Ecto neural progenitor cell (in vitro differentiated cells): ENCODE measurements at regions not wholly inside any gene's neighbourhood (a gene's known extent, or its start where the extent isn't known, plus 50 kb on each side); places are given as distances from the start of the nearest gene placed in this dataset.
A peak's percentile ranks its signal among the peaks of the same experiment; 100 is the strongest.
"Not testable (repeated sequence)": the region's sequence is repeated elsewhere in the genome, so short reads cannot be mapped to it uniquely, and the experiment has no call there.

ENCODE experiments used
- DNase-seq: peaks from one replicate; pipeline ENCODE4 v3.0.0-alpha.2; 2018; ENCODE audit warnings: low spot score

DNA sequence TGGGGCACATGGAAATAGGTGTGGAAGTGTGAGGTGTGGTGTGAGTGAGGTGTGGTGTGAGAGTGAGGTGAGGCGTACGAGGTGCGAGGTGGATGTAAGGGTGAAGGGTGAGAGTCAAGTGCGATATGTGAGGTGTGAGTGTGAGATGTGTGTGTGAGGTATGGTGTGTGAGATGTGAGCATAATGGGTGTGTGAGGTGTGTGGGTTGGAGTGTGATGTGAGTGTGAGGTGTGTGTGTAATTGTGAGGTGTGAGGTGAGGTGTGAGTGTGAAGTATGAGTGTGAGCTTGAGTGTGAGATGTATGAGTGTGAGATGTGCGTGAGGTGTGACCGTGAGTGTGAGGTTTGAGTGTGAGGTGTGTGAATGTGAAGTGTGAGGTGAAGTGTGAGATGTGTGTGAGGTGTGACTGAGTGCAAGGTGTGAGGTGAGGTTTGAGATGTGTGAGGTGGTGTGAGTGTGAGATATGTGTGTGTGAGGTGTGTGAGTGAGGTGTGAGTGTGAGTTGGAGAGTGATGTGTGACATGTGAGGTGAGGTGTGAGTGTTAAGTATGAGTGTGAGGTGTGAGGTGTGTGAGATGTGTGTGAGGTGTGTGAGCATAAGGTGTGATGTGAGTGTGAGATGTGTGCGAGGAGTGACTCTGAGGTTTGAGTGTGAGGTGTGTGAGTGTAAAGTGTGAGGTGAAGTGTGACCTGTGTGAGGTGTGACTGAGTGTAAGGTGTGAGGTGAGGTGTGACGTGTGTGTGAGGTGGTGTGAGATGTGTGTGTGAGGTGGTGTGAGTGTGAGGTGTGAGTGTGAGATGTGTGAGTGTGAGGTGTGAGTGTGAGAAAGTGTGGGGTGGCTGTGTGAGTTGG, 354.0 kb downstream of the FOXL1 start:
- no peak for DNase-seq

GRCh38 chr16:86934581-86935375, 356.4 kb downstream of the FOXL1 start:
- no peak for DNase-seq

GRCh38 chr16:86939609-86940008, 361.3 kb downstream of the FOXL1 start:
- DNase-seq, result no peak

DNA sequence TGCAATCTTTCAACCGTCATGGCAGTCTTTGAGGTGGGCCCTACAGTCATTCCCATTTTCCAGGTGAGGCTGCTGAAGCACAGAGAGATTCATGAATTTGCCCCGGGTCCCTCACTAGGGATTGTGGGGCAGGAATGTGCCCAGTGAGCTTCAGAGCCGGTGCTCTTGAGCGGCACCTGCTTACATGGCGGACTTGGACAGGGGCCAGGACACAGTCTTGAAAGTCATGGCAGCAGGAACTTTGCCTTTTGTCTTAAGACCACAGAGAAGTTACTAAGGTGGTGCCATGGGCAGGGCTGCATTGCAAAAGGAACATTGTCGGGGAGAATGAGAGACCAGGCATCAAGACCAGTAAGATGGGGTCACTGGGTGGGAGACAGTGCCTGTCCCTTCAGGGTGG, 363.4 kb downstream of the FOXL1 start:
- DNase-seq, result no peak

DNA sequence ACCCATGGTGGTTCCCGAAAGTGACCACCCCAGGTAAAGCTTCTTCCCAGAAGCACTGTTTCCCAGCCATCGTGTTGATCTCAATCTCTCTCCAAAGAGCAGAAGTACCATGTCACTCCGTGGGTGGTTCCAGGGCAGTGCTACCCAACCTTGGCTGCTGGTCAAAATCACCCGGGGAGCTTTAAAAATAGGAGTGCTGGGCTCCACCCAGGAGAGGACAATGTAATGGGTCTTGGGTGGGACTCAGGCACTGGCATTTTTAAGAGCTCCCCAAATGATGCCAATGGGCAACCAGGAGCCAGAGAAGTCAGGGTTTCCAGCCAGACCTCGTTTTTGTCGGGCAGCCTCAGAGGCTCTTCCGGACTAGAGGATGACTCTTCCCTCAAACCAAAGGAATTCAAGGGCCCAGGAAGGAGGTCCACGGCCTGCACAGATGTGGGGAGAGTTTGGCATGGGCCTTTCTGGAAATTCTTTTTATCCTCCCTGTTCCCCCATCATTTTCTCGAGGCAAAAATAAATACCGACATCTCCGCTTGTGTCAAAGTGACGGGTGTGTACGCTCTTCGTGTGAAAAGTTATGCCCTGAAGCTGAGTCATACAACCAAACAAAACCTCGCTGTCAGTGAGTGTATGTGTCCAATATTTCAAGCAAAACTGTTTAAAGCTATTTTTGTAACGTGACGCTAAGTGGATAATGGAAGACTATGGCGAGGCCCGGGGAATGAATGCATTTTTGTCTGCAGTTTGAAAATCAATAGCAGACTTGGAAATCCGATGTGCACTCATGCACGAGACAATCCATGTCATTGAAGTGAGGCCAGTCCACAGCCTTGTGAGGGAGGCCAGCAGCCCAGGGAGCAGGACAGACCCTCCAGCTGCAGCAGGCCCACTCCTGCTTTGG, 364.1 kb downstream of the FOXL1 start:
- no peak for DNase-seq

DNA sequence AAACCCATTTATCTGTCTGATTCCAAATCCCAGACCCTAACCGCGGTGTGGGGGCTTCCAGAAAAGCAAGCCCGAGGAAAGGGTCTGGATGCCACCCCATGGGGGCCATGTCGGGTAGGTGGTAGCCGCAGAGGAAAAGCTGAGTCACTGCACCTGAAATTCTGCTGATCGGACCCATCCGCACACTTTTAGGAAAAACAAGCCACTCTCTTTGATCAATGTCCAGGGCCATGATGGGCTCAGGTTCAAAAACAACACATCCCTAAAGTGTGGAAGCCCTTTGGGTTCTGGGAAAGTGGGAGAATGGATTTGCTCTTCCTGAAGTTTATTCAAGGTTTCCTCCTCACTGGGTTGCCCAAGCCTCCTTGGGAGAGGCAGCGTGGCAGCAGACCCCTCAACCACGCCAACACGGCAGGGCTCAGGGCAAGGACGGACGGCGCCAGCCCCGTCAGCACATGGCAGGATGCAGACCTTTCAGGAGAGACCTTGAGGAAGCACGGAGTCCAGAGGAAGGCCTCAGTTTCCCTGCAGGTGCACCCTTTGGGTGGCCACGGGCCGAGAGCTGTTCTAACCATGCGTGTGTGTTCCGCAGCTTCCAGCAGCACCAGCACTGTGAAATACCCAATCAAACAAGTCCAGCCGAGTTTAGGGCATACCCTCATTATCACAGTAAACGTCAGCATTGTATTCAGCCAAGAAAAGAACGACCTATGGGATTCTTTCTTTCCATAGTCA, 367.0 kb downstream of the FOXL1 start:
- DNase-seq, result no peak

DNA sequence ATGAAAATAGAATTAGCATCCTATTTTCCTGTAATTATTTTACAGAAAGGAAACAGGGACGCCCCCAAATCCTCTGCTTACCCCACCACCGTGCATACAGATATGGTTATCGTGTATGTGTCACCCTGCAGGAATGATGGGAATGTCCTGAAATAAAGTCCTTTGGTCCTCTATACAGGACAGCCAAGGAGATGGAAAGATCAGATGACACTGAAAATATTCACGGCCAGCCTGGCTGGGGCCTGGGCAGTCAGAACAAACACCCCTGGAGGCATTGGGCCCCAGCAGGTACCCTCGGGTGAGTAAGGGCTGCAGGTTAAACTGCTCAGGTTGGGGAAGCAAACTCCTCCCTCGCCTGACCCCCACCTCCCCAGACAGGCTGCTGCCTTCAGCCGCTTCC, 368.0 kb downstream of the FOXL1 start:
- no peak for DNase-seq

DNA sequence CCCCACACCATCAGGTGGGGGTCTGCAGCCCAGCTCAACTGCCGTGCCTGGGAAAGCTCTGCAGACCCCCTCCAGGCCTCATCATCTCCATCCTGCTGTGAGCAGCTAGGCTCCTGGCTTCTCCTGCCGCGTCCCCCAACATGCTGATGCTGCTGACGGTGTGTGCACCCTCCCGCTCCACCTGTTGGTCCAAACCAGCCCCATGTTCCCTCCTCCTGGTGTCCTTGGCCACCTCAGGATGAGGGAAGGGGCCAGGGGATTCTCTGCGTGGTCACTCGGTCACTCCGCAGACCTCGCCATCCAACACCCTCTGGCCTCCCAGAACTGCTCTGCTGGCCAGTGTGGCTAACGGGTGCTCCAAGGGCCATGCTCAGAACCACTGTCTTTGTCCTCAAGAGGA, 368.6 kb downstream of the FOXL1 start:
- no peak for DNase-seq

GRCh38 chr16:86948046-86948445, 369.1 kb downstream of the C16orf95 start:
- no peak for DNase-seq

DNA sequence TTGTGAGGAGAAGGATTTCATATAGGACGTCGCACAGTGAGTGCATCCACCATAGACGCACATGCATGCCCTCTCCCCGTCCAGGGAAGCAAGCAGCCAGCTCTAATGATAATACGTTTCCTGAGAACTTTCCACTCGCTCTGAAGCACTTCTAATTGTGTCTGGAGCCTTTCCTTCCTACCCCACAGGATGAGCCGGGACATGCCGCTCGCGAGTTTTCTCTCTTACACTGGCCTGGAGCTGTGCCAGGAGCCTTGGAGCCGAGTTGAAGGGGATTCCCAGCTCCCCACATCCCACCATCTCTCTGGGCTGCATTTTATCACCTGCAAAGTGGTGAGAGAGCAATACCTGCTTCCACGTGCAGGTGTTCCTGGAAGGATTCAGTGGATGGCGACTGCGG, 368.1 kb downstream of the C16orf95 start:
- no peak for DNase-seq

GRCh38 chr16:86949630-86950029, 367.6 kb downstream of the C16orf95 start:
- no peak for DNase-seq

DNA sequence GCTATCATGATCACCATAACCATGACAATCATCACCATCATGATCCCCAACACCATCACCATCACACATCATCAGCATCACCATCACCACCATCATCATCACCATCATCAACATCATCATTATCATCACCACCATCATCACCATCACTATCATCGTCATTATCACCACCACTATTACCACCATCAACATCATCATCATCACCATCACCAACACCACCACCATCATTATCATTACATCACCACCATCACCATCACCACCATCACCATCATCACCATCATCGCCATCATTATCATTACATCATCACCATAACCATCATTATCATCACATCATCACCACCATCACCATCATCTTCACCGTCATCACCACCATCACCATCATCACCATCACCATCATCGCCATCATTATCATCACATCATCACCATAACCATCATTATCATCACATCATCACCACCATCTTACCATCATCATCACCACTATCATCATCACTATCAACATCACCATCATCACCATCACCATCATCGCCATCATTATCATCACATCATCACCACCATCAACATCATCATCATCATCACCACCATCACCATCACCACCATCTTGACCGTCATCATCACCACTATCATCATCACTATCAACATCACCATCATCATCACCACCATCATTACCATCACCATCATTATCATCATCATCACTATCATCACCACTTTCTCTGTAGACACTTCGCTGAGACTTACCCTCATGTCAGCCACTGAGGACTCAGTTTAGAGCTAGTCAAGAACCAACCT, 366.0 kb downstream of the C16orf95 start:
- no peak for DNase-seq

DNA sequence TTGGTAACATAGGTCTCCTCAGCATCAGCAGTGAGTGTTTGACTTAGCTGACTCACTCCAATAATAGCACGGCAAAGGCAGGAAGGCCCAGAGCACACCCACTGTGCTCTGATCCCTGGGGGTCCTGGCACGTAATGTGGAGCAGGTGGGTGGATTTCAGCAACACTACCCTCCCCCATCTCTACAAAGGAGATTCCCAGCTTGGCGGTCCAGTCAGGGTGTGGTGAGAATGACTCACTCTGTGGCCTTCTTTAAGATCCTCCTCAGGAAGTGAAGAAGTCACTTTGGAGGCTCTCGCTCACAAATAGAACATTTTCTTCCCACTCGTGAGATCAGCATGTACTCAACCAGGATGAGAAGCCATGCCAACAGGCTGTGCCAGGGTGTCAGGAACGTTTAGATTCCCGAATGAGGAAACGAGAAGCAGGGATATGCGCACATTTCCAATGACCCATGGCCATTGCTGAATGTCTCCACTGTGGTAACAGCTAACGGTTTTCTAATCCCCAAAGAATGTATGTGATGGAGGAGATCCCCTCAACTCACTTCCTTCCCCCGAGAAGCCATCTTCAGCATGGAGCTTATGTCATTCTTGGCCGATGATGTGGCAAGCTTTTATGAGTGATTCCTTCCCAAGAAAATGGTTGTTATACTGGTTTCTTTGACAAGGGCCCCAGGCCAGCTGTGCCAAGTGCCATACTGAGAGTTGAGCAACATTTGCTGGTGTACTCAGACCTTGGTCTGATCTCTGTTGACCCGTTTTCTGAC, 365.2 kb downstream of the C16orf95 start:
- no peak for DNase-seq

DNA sequence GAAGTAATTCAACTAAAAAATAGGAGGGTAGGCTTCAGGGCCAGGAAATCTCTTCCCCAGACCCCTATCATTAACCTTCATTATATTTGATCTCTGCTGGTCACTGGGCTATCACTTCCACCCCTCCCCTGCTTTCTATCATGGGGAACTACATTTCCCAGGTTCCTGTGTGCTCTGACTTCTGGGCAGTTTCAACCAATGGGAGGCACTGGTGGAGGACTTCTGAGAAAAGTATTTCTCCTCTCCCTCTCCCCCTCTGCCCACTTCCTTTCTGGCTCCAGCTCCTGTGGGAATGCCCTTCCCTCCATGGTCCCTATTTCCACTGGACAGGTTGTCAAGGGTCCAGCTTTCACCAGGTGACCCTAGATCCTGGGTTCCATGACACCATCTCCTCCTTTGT, 364.4 kb downstream of the C16orf95 start:
- DNase-seq, result no peak

DNA sequence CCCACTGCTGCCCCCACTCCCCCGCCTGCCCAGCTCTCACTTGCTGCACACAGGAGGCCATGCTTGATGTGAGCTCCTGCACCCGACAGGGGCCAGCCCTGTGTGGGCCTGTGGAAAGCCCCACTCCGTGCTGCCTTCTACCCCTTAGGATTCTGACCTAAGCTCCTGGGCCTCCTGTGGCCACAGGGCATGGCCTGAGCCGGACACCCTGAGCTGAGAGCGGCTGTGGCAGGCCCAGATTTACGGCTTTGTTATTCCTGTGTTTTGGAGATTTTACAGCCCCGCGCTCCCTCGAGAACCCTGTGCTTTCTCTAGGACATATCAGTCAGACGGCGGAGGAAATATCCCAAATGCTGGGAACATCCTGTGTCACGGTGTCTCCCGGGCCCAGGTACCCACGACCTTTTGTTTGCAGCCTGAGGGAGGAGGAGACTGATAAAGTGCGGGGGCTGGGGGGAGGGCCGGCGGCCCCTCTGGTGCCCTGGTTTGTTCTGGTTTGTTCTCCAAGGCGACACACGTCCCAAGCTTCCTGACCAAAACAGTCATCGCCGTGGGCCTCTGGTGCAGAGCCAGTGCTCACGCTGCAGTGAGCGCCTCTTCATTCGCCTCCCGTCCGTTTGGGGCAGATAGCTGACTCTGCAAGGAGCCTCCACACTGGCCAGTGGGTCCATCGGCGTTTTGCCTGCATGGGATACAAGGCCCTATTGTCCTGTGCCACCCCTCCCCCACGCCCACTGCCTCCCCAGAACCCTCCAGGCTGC, 363.4 kb downstream of the C16orf95 start:
- DNase-seq, result peak; percentile 67

DNA sequence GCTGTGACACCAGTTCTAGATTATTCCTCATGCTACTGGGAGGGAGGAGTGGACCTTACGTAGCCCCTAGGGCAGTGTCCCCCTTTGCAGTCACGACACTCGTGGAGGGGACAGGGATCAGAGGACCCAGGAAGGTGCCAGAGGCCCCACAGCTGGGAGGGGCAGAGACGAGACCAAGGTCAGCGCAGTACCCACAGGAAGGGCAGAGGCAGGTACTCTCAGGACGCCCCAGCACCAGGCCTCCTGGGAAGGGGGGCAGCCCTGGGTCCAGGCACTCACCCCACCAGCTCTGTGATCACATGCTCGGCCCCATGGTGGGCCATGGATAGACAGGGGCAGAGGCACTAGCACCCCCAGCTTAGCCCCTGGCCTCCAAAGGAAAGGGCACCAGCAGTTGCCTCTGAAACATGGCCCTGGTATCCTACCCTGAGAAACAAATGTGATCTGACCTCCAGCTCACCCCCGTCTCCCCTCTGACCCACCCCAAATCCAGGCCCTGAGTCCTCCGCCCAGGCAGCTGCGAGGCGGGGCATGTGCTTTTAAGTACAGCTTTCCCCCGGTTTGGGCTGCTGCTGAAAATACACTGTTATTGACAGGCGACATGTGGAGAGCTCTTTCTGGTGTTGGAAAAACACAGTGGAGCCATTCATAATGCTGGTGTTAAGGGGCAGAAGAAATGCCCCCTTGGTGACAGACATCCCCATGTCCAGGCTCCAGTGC, 361.9 kb downstream of the C16orf95 start:
- no peak for DNase-seq

GRCh38 chr16:86956437-86956836, 360.8 kb downstream of the C16orf95 start:
- no peak for DNase-seq

GRCh38 chr16:86957662-86958198, 359.5 kb downstream of the C16orf95 start:
- DNase-seq, result not testable (repeated sequence)
